HG02678 (cell line): ENCODE measurements at regions not wholly inside any gene's neighbourhood (a gene's known extent, or its start where the extent isn't known, plus 50 kb on each side); places are given as distances from the start of the nearest gene placed in this dataset.

ENCODE experiments used
- ATAC-seq: cut with Tn5 transposase; IDR thresholded peaks from one replicate; pipeline ENCODE4 v1.9.1; 2021; ENCODE audit warnings: mild to moderate bottlenecking, moderate library complexity; ENCODE audit not compliant: unreplicated experiment

GRCh38 chr18:78677483-78678317 is 301.9 kb upstream of the SALL3 start:
- ATAC-seq, result no peak

GRCh38 chr18:78678318-78678695 is 301.3 kb upstream of the SALL3 start:
- ATAC-seq, result no peak

- ATAC-seq, result no peak
Observed at GRCh38 chr18:78679031-78679430, 300.6 kb upstream of the SALL3 start.

GRCh38 chr18:78679613-78680260 is 299.9 kb upstream of the SALL3 start:
- ATAC-seq, result no peak

GRCh38 chr18:78681396-78681795 is 298.2 kb upstream of the SALL3 start:
- no peak for ATAC-seq

- ATAC-seq, result no peak
Observed at GRCh38 chr18:78681934-78682333, 297.7 kb upstream of the SALL3 start.

- ATAC-seq, result no peak
Observed at GRCh38 chr18:78682716-78683115, 296.9 kb upstream of the SALL3 start.

- no peak for ATAC-seq
Observed at GRCh38 chr18:78683191-78684010, 296.2 kb upstream of the SALL3 start.

GRCh38 chr18:78685250-78685979 is 294.2 kb upstream of the SALL3 start:
- no peak for ATAC-seq

GRCh38 chr18:78685980-78686530 is 293.6 kb upstream of the SALL3 start:
- no peak for ATAC-seq

- ATAC-seq, result no peak
Observed at GRCh38 chr18:78686976-78687685, 292.5 kb upstream of the SALL3 start.

- ATAC-seq, result no peak
Observed at GRCh38 chr18:78687736-78688135, 291.9 kb upstream of the SALL3 start.

GRCh38 chr18:78688249-78688648 is 291.4 kb upstream of the SALL3 start:
- ATAC-seq, result no peak

- ATAC-seq, result no peak
Observed at GRCh38 chr18:78688916-78689315, 290.7 kb upstream of the SALL3 start.

- ATAC-seq, result no peak
Observed at GRCh38 chr18:78689606-78690005, 290.0 kb upstream of the SALL3 start.

GRCh38 chr18:78692105-78692504 is 287.5 kb upstream of the SALL3 start:
- ATAC-seq, result no peak

- no peak for ATAC-seq
Observed at GRCh38 chr18:78693429-78693828, 286.2 kb upstream of the SALL3 start.

GRCh38 chr18:78696698-78697435 is 282.8 kb upstream of the SALL3 start:
- no peak for ATAC-seq

GRCh38 chr18:78697446-78697845 is 282.2 kb upstream of the SALL3 start:
- ATAC-seq, result no peak
